A549 (cell line): ENCODE measurements at regions not wholly inside any gene's neighbourhood (a gene's known extent, or its start where the extent isn't known, plus 50 kb on each side); places are given as distances from the start of the nearest gene placed in this dataset.

Experiments
- CEBPB ChIP-seq, 2 experiments: fragments of >200 bp in 1 of 2; sonication (Bioruptor Twin) in 1 of 2; formaldehyde crosslinking in 1 of 2; IDR thresholded peaks; 2 replicates each; pipeline ENCODE4 v1.6.1; 2012 to 2016
- CTCF ChIP-seq: fragments of >200 bp; sonication (Bioruptor Twin); formaldehyde crosslinking; IDR thresholded peaks from 3 replicates; pipeline ENCODE4 v1.5.1; 2016
- HDAC2 ChIP-seq: fragments of 200-600 bp; sonication (generic); IDR thresholded peaks from 2 replicates; pipeline ENCODE4 v1.6.1; 2016
- HOXA7 ChIP-seq: fragments of 250-450 bp; sonication (Bioruptor Pico); IDR thresholded peaks from 2 replicates; pipeline ENCODE4 v1.5.0; 2020; ENCODE audit warnings: mild to moderate bottlenecking, moderate library complexity
- MYC ChIP-seq: IDR thresholded peaks from 2 replicates; pipeline ENCODE4 v1.6.1; 2012; ENCODE audit warnings: mild to moderate bottlenecking, inconsistent platforms, low read length, improper control_type of control experiment, borderline replicate concordance
- POLR2A ChIP-seq: IDR thresholded peaks from 2 replicates; pipeline ENCODE4 v1.6.1; 2012; ENCODE audit warnings: mild to moderate bottlenecking, low read length
- TP53 ChIP-seq: fragments of 250-450 bp; sonication (Bioruptor Pico); IDR thresholded peaks from 2 replicates; pipeline ENCODE4 v1.5.0; 2021; ENCODE audit warnings: mild to moderate bottlenecking, moderate library complexity
- ZNF302 ChIP-seq: fragments of 250-450 bp; sonication (Bioruptor Pico); IDR thresholded peaks from 2 replicates; pipeline ENCODE4 v1.9.0; 2021; ENCODE audit warnings: inconsistent platforms, mild to moderate bottlenecking, moderate library complexity
- TF ChIP-seq, protein P1 (sequence below): fragments of 200-600 bp; sonication (generic); IDR thresholded peaks from 2 replicates; pipeline ENCODE4 v1.6.1; 2016; ENCODE audit warnings: antibody characterized with exemption, mild to moderate bottlenecking, moderate library complexity

DNA sequence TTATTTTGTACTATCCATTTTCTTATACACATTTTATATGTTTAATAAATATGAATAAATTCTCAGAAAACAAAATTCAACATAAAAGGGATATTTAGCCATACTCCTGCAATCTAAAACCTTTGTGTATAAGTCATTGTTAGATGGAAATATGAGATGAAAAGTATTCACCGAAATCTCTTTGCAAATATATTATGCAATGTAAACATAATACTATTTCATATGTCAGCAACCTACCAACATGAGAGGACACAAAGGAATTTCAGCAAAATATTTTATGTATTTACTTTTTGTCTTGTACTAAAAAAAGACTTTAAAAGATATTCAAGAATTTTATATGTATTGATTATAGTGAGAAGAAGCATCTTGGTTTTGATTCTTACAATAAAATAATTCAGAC, 1623.4 kb downstream of the EFNA5 start:
- no peak for TF ChIP-seq HOXA7 (CRISPR knock-in tag)
- no peak for TF ChIP-seq CTCF
- TF ChIP-seq CEBPB (IDR thresholded peaks at IDR 0.05): no peak
- TF ChIP-seq ZNF302 (CRISPR knock-in tag): no peak
- TF ChIP-seq, protein P1, sequence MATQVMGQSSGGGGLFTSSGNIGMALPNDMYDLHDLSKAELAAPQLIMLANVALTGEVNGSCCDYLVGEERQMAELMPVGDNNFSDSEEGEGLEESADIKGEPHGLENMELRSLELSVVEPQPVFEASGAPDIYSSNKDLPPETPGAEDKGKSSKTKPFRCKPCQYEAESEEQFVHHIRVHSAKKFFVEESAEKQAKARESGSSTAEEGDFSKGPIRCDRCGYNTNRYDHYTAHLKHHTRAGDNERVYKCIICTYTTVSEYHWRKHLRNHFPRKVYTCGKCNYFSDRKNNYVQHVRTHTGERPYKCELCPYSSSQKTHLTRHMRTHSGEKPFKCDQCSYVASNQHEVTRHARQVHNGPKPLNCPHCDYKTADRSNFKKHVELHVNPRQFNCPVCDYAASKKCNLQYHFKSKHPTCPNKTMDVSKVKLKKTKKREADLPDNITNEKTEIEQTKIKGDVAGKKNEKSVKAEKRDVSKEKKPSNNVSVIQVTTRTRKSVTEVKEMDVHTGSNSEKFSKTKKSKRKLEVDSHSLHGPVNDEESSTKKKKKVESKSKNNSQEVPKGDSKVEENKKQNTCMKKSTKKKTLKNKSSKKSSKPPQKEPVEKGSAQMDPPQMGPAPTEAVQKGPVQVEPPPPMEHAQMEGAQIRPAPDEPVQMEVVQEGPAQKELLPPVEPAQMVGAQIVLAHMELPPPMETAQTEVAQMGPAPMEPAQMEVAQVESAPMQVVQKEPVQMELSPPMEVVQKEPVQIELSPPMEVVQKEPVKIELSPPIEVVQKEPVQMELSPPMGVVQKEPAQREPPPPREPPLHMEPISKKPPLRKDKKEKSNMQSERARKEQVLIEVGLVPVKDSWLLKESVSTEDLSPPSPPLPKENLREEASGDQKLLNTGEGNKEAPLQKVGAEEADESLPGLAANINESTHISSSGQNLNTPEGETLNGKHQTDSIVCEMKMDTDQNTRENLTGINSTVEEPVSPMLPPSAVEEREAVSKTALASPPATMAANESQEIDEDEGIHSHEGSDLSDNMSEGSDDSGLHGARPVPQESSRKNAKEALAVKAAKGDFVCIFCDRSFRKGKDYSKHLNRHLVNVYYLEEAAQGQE: no peak
- no peak for TF ChIP-seq MYC
- TF ChIP-seq POLR2A: no peak
- no peak for TF ChIP-seq TP53 (CRISPR knock-in tag)
- TF ChIP-seq HDAC2: no peak
